IMR-90 (cell line): ENCODE measurements at regions not wholly inside any gene's neighbourhood (a gene's known extent, or its start where the extent isn't known, plus 50 kb on each side); places are given as distances from the start of the nearest gene placed in this dataset.

ENCODE experiments used
- MAFK ChIP-seq: IDR thresholded peaks from 2 replicates; pipeline ENCODE4 v1.6.1; 2012; ENCODE audit warnings: low read depth, low read length, improper control_type of control experiment
- MXI1 ChIP-seq: IDR thresholded peaks from 2 replicates; pipeline ENCODE4 v1.6.1; 2012; ENCODE audit warnings: low read depth, mild to moderate bottlenecking, low read length, moderate library complexity, borderline replicate concordance
- POLR2A ChIP-seq: IDR thresholded peaks from 2 replicates; pipeline ENCODE4 v1.6.1; 2012; ENCODE audit warnings: mild to moderate bottlenecking, low read depth, low read length
- RAD21 ChIP-seq: IDR thresholded peaks from 2 replicates; pipeline ENCODE4 v1.6.1; 2012; ENCODE audit warnings: low read length, improper control_type of control experiment
- SMC3 ChIP-seq: fragments of 150-350 bp; IDR thresholded peaks from 2 replicates; pipeline ENCODE4 v1.6.1; 2016; ENCODE audit warnings: low read depth, mild to moderate bottlenecking, antibody characterized with exemption, low read length, moderate library complexity
- TF ChIP-seq, protein P1 (sequence below): conservative IDR thresholded peaks from 2 replicates; pipeline ENCODE4 v1.5.1; 2012; ENCODE audit warnings: mild to moderate bottlenecking, low read depth, low read length, improper control_type of control experiment

DNA sequence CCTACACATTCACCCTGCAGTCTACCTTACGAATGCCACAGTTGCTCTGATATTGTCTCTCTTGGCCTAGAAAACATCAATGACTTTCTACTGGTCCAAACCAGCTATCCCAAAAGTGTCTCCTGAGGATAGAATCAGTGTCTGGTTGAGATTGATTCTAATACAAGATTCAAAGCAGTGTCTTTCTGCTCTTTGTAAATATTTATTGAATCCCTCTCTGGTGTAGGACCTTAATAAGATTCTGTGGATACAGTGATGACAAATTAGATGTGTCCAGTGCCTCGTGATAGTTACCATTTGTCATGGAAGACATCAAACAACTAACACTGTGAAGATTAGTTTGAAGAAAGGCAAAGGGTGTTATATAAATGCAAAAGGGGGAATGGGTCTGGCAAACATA lies 380.7 kb upstream of the TRIB2 start:
- TF ChIP-seq SMC3 (no peak), POLR2A (no peak), MAFK (no peak), RAD21 (no peak), MXI1 (no peak)
- TF ChIP-seq, protein P1, sequence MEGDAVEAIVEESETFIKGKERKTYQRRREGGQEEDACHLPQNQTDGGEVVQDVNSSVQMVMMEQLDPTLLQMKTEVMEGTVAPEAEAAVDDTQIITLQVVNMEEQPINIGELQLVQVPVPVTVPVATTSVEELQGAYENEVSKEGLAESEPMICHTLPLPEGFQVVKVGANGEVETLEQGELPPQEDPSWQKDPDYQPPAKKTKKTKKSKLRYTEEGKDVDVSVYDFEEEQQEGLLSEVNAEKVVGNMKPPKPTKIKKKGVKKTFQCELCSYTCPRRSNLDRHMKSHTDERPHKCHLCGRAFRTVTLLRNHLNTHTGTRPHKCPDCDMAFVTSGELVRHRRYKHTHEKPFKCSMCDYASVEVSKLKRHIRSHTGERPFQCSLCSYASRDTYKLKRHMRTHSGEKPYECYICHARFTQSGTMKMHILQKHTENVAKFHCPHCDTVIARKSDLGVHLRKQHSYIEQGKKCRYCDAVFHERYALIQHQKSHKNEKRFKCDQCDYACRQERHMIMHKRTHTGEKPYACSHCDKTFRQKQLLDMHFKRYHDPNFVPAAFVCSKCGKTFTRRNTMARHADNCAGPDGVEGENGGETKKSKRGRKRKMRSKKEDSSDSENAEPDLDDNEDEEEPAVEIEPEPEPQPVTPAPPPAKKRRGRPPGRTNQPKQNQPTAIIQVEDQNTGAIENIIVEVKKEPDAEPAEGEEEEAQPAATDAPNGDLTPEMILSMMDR, result no peak
